Heart left ventricle (tissue), 13 donors: ENCODE measurements at regions not wholly inside any gene's neighbourhood (a gene's known extent, or its start where the extent isn't known, plus 50 kb on each side); places are given as distances from the start of the nearest gene placed in this dataset.

Experiments
- CTCF ChIP-seq, 12 donors: fragments of 200-600 bp; sonication (generic) in 4 of 12; IDR thresholded peaks; one replicate each; pipeline versions ENCODE4 v1.5.0 to v1.8.0; 2018 to 2022; ENCODE audit warnings: antibody characterized with exemption in 12 of 12, mild to moderate bottlenecking in 5 of 12
- POLR2A ChIP-seq, 2 donors: fragments of 450-650 bp; IDR thresholded peaks; one replicate each; pipeline ENCODE4 v1.6.1; 2017; ENCODE audit warnings: antibody characterized with exemption in 2 of 2, mild to moderate bottlenecking in 2 of 2, moderate library complexity in 2 of 2
- donor health status: ischemic (EF 13 %, LVEDD 7.1; RV severe dilation, severe dysfunction).
- donor health status: DM: no; HTN: yes; CAD: no.
- donor health status: DM: no; HTN: no; CAD: no.
- donor health status: ischemic (EF 25% LVEDD 6.9; RV normal size, moderate dysfunction).
- donor health status: ischemic (EF 25% LVEDD 5.7; RV mildly dilated, moderate dysfunction).
- donor health status: ischemic (EF 35%, LVEDD 5.7; RV mildly dilated, moderate dysfunction).
- donor health status: nonischemic (EF 11% LVEDD 7.7; RV severe dilation, severe dysfunction).
- donor health status: DM: yes; HTN: yes; CAD: no.
- donor health status: PGD.
- donor health status: ischemic (EF 29% LVEDD 5.4; RV normal size, mild dysfunction).
- donor health status: nonischemic (EF 23%, LVEDD 6.1; RV moderate dilation, normal function).

GRCh38 chr16:55145771-55146603 lies 178.0 kb upstream of the IRX6 start:
- TF ChIP-seq POLR2A (IDR thresholded peaks at IDR 0.05) = no peak
- TF ChIP-seq CTCF (IDR thresholded peaks at IDR 0.05) = no peak
